Astrocyte (in vitro differentiated cells and primary cell): ENCODE measurements at regions not wholly inside any gene's neighbourhood (a gene's known extent, or its start where the extent isn't known, plus 50 kb on each side); places are given as distances from the start of the nearest gene placed in this dataset.

Experiments used
- EZH2 ChIP-seq: IDR thresholded peaks from 2 replicates; pipeline ENCODE4 v1.6.1; 2012; ENCODE audit warnings: mild to moderate bottlenecking, low read length, inconsistent platforms; ENCODE audit not compliant: insufficient read depth
- TF ChIP-seq, protein P1 (sequence below): IDR thresholded peaks from 2 replicates; pipeline ENCODE4 v1.5.1; 2011; ENCODE audit warnings: low read depth, mild to moderate bottlenecking, inconsistent platforms, low read length, moderate library complexity; ENCODE audit not compliant: insufficient read depth

DNA sequence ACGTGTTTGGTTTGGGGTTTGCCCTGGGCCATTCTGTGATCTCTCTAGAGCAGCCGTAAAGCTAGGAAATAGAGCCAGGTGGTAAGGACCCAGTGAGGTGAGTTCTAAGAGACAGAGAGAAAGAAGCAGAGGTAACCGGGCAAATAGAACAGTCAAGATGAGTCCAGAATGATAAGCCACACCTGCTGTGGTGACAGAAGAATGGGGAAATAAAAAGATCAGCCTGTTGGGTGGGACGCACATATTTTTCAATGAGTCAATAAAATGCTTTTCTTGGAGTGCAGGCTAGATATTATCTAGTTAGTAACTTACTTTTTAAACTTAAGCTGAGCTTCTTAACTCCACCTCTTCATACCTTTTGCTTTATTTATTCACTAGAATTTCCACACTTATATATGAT lies 135.0 kb downstream of the NFKBIZ start:
- TF ChIP-seq, protein P1, sequence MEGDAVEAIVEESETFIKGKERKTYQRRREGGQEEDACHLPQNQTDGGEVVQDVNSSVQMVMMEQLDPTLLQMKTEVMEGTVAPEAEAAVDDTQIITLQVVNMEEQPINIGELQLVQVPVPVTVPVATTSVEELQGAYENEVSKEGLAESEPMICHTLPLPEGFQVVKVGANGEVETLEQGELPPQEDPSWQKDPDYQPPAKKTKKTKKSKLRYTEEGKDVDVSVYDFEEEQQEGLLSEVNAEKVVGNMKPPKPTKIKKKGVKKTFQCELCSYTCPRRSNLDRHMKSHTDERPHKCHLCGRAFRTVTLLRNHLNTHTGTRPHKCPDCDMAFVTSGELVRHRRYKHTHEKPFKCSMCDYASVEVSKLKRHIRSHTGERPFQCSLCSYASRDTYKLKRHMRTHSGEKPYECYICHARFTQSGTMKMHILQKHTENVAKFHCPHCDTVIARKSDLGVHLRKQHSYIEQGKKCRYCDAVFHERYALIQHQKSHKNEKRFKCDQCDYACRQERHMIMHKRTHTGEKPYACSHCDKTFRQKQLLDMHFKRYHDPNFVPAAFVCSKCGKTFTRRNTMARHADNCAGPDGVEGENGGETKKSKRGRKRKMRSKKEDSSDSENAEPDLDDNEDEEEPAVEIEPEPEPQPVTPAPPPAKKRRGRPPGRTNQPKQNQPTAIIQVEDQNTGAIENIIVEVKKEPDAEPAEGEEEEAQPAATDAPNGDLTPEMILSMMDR: no peak
- no peak for TF ChIP-seq EZH2
